Testis (tissue), 2 donors: ENCODE measurements at regions not wholly inside any gene's neighbourhood (a gene's known extent, or its start where the extent isn't known, plus 50 kb on each side); places are given as distances from the start of the nearest gene placed in this dataset.

ENCODE experiments used
- POLR2A ChIP-seq: fragments of 450-650 bp; IDR thresholded peaks from one replicate; pipeline ENCODE4 v1.6.1; 2017; ENCODE audit warnings: antibody characterized with exemption, mild to moderate bottlenecking, moderate library complexity
- TF ChIP-seq, protein P1 (sequence below), 3 experiments: fragments of 450-650 bp in 2 of 3; fragments of 200-600 bp in 1 of 3; sonication (generic) in 1 of 3; IDR thresholded peaks; one replicate each; pipeline ENCODE4 v1.5.1; 2016 to 2019; ENCODE audit warnings: antibody characterized with exemption in 3 of 3, mild to moderate bottlenecking in 2 of 3, moderate library complexity in 1 of 3

DNA sequence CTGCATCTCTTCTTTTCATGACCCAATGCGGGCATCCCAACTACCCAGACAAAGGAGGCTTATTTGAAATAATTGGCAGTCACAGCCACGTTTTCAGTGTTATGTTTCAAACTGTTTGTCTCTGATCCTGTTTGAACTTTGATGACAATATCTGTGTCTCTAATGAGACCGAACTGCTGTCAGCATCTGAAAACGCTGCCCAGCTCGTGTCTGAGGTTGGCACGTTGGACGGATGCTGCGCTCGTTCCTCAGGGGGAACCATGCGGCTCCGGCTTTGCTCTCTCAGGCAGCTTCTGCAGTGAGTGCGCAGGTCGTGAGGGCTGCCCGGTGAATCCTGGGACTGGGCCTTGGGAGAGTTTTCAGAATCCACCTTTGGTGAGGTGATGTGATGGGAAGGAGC is 58.4 kb upstream of the SORBS2 start:
- TF ChIP-seq, protein P1, sequence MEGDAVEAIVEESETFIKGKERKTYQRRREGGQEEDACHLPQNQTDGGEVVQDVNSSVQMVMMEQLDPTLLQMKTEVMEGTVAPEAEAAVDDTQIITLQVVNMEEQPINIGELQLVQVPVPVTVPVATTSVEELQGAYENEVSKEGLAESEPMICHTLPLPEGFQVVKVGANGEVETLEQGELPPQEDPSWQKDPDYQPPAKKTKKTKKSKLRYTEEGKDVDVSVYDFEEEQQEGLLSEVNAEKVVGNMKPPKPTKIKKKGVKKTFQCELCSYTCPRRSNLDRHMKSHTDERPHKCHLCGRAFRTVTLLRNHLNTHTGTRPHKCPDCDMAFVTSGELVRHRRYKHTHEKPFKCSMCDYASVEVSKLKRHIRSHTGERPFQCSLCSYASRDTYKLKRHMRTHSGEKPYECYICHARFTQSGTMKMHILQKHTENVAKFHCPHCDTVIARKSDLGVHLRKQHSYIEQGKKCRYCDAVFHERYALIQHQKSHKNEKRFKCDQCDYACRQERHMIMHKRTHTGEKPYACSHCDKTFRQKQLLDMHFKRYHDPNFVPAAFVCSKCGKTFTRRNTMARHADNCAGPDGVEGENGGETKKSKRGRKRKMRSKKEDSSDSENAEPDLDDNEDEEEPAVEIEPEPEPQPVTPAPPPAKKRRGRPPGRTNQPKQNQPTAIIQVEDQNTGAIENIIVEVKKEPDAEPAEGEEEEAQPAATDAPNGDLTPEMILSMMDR (IDR thresholded peaks at IDR 0.05) = no peak
- no peak for TF ChIP-seq POLR2A
